ENCODE measurements at regions not wholly inside any gene's neighbourhood (a gene's known extent, or its start where the extent isn't known, plus 50 kb on each side); places are given as distances from the start of the nearest gene placed in this dataset.

GRCh38 chr4:19803406-19803805 is 448.3 kb upstream of the SLIT2 start:
- TF ChIP-seq CTCF (IDR thresholded peaks at IDR 0.05) = no peak
- no peak for TF ChIP-seq POLR2A (IDR thresholded peaks at IDR 0.05)

Data from adrenal gland (tissue), 5 donors.